KMS-11 (cell line): ENCODE measurements at regions not wholly inside any gene's neighbourhood (a gene's known extent, or its start where the extent isn't known, plus 50 kb on each side); places are given as distances from the start of the nearest gene placed in this dataset.

Source experiments
- H2AFZ ChIP-seq: fragments of 200-600 bp; sonication (generic); 2 replicates; pipeline ENCODE4 v1.6.1; 2016; ENCODE audit warnings: antibody characterized with exemption, mixed run types, low read depth
- H3K27ac ChIP-seq: fragments of 200-600 bp; sonication (generic); 2 replicates; pipeline ENCODE4 v1.6.1; 2016; ENCODE audit warnings: mild to moderate bottlenecking, mixed run types
- H3K27me3 ChIP-seq: fragments of 200-600 bp; sonication (generic); 2 replicates; pipeline ENCODE4 v1.6.1; 2017; ENCODE audit warnings: mild to moderate bottlenecking, low read depth, mixed run types, moderate library complexity; ENCODE audit not compliant: insufficient read depth
- H3K36me3 ChIP-seq: fragments of 200-600 bp; sonication (generic); 2 replicates; pipeline ENCODE4 v1.6.1; 2017; ENCODE audit warnings: mild to moderate bottlenecking, mixed run types; ENCODE audit not compliant: insufficient read depth
- H3K4me1 ChIP-seq: fragments of 200-600 bp; sonication (generic); 2 replicates; pipeline ENCODE4 v1.6.1; 2016; ENCODE audit warnings: mild to moderate bottlenecking, low read depth, mixed run types; ENCODE audit not compliant: poor library complexity, severe bottlenecking
- H3K4me2 ChIP-seq: fragments of 200-600 bp; sonication (generic); 2 replicates; pipeline ENCODE4 v1.7.0; 2016; ENCODE audit warnings: mild to moderate bottlenecking, mixed run types
- H3K4me3 ChIP-seq: fragments of 200-600 bp; sonication (generic); IDR thresholded peaks from 2 replicates; pipeline ENCODE4 v1.6.1; 2017; ENCODE audit warnings: low read depth, low read length, mixed read lengths; ENCODE audit not compliant: insufficient read depth
- H3K79me2 ChIP-seq: fragments of 200-600 bp; sonication (generic); 2 replicates; pipeline ENCODE4 v1.6.1; 2016; ENCODE audit warnings: low read depth, mixed run types; ENCODE audit not compliant: insufficient read depth
- H3K9ac ChIP-seq: fragments of 200-600 bp; sonication (generic); 2 replicates; pipeline ENCODE4 v1.6.1; 2016; ENCODE audit warnings: mild to moderate bottlenecking, mixed run types
- H4K20me1 ChIP-seq: fragments of 200-600 bp; sonication (generic); 2 replicates; pipeline ENCODE4 v1.6.1; 2016; ENCODE audit warnings: mild to moderate bottlenecking, mixed run types; ENCODE audit not compliant: insufficient read depth
- TF ChIP-seq, protein P1 (sequence below): fragments of 200-600 bp; sonication (generic); conservative IDR thresholded peaks from 2 replicates; pipeline ENCODE4 v1.6.1; 2017; ENCODE audit warnings: low read depth, mild to moderate bottlenecking, antibody characterized with exemption, low read length, moderate library complexity, mixed read lengths

GRCh38 chrX:124910611-124911010 is 409.1 kb upstream of the TEX13C start:
- Histone ChIP-seq H3K36me3 (no peaks in the 10 kb centered on the region), H4K20me1 (no peaks in the 10 kb centered on the region), H3K4me3 (no peak overlapping the region), H2AFZ (no peak overlapping the region), H3K27ac (no peak overlapping the region), H3K9ac (no peak overlapping the region), H3K4me2 (no peak overlapping the region), H3K4me1 (no peaks in the 10 kb centered on the region), H3K79me2 (no peaks in the 10 kb centered on the region), H3K27me3 (no peaks in the 10 kb centered on the region)
- TF ChIP-seq, protein P1, sequence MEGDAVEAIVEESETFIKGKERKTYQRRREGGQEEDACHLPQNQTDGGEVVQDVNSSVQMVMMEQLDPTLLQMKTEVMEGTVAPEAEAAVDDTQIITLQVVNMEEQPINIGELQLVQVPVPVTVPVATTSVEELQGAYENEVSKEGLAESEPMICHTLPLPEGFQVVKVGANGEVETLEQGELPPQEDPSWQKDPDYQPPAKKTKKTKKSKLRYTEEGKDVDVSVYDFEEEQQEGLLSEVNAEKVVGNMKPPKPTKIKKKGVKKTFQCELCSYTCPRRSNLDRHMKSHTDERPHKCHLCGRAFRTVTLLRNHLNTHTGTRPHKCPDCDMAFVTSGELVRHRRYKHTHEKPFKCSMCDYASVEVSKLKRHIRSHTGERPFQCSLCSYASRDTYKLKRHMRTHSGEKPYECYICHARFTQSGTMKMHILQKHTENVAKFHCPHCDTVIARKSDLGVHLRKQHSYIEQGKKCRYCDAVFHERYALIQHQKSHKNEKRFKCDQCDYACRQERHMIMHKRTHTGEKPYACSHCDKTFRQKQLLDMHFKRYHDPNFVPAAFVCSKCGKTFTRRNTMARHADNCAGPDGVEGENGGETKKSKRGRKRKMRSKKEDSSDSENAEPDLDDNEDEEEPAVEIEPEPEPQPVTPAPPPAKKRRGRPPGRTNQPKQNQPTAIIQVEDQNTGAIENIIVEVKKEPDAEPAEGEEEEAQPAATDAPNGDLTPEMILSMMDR: no peak

DNA sequence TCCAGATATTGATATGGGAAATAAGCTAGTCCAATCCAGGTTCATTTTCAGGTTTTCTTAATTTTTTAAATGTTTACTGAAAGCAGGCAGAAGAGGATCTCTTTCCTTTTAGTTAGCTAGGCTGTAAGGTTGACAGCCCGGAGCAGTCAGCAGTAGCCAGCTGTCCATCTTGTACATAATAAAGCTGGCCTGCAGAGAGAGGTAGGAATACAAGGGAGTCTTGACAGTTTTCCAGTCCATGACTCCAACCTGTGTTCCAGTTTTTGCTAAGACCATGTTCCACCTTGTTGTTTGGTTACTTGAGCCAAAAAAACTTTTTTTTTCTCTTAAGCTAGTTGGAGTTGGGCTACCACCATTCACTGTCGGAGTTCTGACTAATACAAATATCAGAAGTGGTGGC is 402.7 kb upstream of the TEX13C start:
- Histone ChIP-seq H3K4me3 (no peak overlapping the region), H3K27ac (no peak overlapping the region), H4K20me1 (no peaks in the 10 kb centered on the region), H3K9ac (no peak overlapping the region), H3K4me1 (no peaks in the 10 kb centered on the region), H3K4me2 (no peak overlapping the region), H2AFZ (no peak overlapping the region), H3K79me2 (no peaks in the 10 kb centered on the region), H3K36me3 (no peaks in the 10 kb centered on the region), H3K27me3 (no peaks in the 10 kb centered on the region)
- TF ChIP-seq, protein P1: no peak

DNA sequence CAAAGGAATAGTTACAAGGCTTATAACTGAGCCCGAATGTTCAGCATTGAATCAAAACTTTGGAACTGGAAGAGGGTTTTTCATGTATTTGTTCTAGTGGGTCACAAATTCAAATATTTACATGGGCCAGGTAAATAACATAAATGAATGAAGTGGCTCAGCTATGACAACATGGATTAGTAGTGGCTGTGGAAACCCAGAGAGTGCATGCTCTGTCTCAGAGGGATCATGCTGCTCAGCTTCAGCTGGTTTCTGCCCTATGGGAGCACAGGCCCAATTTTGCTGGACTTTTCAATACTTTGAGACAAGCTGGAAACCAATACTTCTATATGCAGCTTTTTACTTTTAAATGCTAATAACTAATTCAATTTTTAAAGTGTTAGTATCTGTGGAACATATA is 394.0 kb upstream of the TEX13C start:
- Histone ChIP-seq H3K79me2 (no peaks in the 10 kb centered on the region), H3K4me2 (no peak overlapping the region), H3K27me3 (no peaks in the 10 kb centered on the region), H4K20me1 (no peaks in the 10 kb centered on the region), H3K9ac (no peak overlapping the region), H3K27ac (no peak overlapping the region), H3K36me3 (no peaks in the 10 kb centered on the region), H2AFZ (no peak overlapping the region), H3K4me1 (no peaks in the 10 kb centered on the region), H3K4me3 (no peak overlapping the region)
- TF ChIP-seq, protein P1: no peak

DNA sequence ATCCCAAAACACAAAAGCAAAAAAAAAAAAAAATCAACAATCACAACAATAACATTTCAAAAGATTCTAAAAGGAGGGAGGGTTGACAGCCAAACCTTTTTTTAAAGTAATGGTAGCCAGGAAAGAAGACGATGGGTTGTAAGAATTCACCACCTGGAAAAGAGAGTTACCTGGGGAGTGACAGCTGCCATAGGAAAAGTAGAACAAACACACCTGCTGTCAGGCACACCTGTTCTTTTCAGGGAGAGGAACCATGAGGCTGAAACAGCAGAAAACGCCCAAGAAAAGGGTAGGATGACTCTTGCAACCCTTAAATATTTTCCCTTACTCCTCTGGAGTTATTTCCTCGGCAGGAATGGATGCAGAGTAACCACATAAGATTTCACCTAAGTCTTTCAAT is 388.4 kb upstream of the TEX13C start:
- no peak overlapping the region for H3K4me3 ChIP-seq
- no peaks in the 10 kb centered on the region for H3K36me3 ChIP-seq
- no peaks in the 10 kb centered on the region for H3K27me3 ChIP-seq
- no peak overlapping the region for H3K9ac ChIP-seq
- H3K4me1 ChIP-seq: no peaks in the 10 kb centered on the region
- TF ChIP-seq, protein P1: no peak
- H3K4me2 ChIP-seq: no peak overlapping the region
- no peaks in the 10 kb centered on the region for H3K79me2 ChIP-seq
- no peaks in the 10 kb centered on the region for H4K20me1 ChIP-seq
- no peak overlapping the region for H2AFZ ChIP-seq
- no peak overlapping the region for H3K27ac ChIP-seq

- Histone ChIP-seq H3K79me2 (no peaks in the 10 kb centered on the region), H3K4me3 (no peak overlapping the region), H3K27me3 (no peaks in the 10 kb centered on the region), H3K4me1 (no peaks in the 10 kb centered on the region), H3K27ac (no peak overlapping the region), H4K20me1 (no peaks in the 10 kb centered on the region), H3K9ac (no peak overlapping the region), H3K4me2 (no peak overlapping the region), H3K36me3 (no peaks in the 10 kb centered on the region), H2AFZ (no peak overlapping the region)
- TF ChIP-seq, protein P1: no peak
Measured at GRCh38 chrX:124931958-124932357, 387.7 kb upstream of the TEX13C start.
